K562 (cell line): ENCODE measurements at regions not wholly inside any gene's neighbourhood (a gene's known extent, or its start where the extent isn't known, plus 50 kb on each side); places are given as distances from the start of the nearest gene placed in this dataset.

Source experiments
- PHB ChIP-seq: fragments of 250-450 bp; sonication (Bioruptor Pico); IDR thresholded peaks from 2 replicates; pipeline ENCODE4 v1.5.0; 2021
- POLR2AphosphoS5 ChIP-seq: IDR thresholded peaks from 2 replicates; pipeline ENCODE4 v1.6.1; 2011; ENCODE audit warnings: mild to moderate bottlenecking, low read depth, low read length, moderate library complexity; ENCODE audit not compliant: control insufficient read depth, insufficient read depth
- TBP ChIP-seq: optimal IDR thresholded peaks from 2 replicates; pipeline ENCODE3; 2011; ENCODE audit warnings: low read depth, low read length, improper control_type of control experiment
- TGIF2 ChIP-seq: sonication (generic); formaldehyde crosslinking; IDR thresholded peaks from 2 replicates; pipeline ENCODE4 v1.8.1; 2022; ENCODE audit warnings: mild to moderate bottlenecking, missing genetic modification reagents, moderate library complexity

GRCh38 chr18:77464917-77465316, 215.3 kb downstream of the GALR1 start:
- TF ChIP-seq POLR2AphosphoS5, result no peak
- no peak for TF ChIP-seq TGIF2 (CRISPR knock-in tag)
- TF ChIP-seq TBP, result no peak
- TF ChIP-seq PHB (CRISPR knock-in tag), result no peak
